Mesothelial cell of epicardium (in vitro differentiated cells): ENCODE measurements at regions not wholly inside any gene's neighbourhood (a gene's known extent, or its start where the extent isn't known, plus 50 kb on each side); places are given as distances from the start of the nearest gene placed in this dataset.

Experiments used
- DNase-seq, 2 experiments: peaks; one replicate each; pipeline ENCODE4 v3.0.0; 2021; ENCODE audit warnings: low spot score in 2 of 2; ENCODE audit not compliant: unreplicated experiment in 2 of 2
- H3K27ac Mint-ChIP-seq: 2 replicates; pipeline ENCODE4 v1.8.0; 2021; ENCODE audit warnings: mixed read lengths
- H3K27me3 Mint-ChIP-seq: 2 replicates; pipeline ENCODE4 v1.8.0; 2021; ENCODE audit warnings: low read depth, mixed read lengths
- H3K36me3 Mint-ChIP-seq: 2 replicates; pipeline ENCODE4 v1.8.0; 2021; ENCODE audit warnings: mixed read lengths
- H3K4me1 Mint-ChIP-seq: 2 replicates; pipeline ENCODE4 v1.8.0; 2021; ENCODE audit warnings: mixed read lengths
- H3K4me3 Mint-ChIP-seq: 2 replicates; pipeline ENCODE4 v1.8.0; 2021; ENCODE audit warnings: mild to moderate bottlenecking, moderate library complexity, mixed read lengths
- H3K9me3 Mint-ChIP-seq: 2 replicates; pipeline ENCODE4 v1.8.0; 2021; ENCODE audit warnings: mixed read lengths
- TF ChIP-seq, protein P1 (sequence below): fragments of 200-600 bp; sonication (generic); IDR thresholded peaks from one replicate; pipeline ENCODE4 v1.5.0; 2021; ENCODE audit warnings: antibody characterized with exemption; ENCODE audit not compliant: unreplicated experiment

DNA sequence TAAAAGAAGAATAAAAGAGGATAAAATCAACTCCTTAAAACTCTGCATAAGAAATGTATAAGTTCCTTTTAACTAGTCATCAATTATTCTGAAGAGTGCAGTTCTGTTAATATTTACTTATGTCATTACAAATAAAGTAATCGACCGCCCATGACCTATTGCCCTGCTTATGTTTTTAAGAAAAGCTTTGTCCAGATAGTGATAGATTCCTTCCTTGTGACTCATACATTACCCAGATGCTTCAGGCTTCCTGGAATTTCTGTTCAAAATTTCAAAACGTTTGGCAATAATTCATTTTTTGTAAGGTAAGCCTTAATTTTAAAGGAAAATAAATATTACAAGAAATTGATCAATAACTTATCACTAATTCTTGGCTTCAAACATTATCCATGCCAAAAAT lies 918.2 kb upstream of the ADGRL2 start:
- no peak for DNase-seq
- Mint-ChIP-seq H3K9me3 (peaks cover 13% of the 10 kb centered on the region), H3K27ac (no peak overlapping the region), H3K27me3 (no peaks in the 10 kb centered on the region), H3K4me3 (no peak overlapping the region), H3K4me1 (peaks cover 7% of the 10 kb centered on the region), H3K36me3 (no peaks in the 10 kb centered on the region)
- TF ChIP-seq, protein P1, sequence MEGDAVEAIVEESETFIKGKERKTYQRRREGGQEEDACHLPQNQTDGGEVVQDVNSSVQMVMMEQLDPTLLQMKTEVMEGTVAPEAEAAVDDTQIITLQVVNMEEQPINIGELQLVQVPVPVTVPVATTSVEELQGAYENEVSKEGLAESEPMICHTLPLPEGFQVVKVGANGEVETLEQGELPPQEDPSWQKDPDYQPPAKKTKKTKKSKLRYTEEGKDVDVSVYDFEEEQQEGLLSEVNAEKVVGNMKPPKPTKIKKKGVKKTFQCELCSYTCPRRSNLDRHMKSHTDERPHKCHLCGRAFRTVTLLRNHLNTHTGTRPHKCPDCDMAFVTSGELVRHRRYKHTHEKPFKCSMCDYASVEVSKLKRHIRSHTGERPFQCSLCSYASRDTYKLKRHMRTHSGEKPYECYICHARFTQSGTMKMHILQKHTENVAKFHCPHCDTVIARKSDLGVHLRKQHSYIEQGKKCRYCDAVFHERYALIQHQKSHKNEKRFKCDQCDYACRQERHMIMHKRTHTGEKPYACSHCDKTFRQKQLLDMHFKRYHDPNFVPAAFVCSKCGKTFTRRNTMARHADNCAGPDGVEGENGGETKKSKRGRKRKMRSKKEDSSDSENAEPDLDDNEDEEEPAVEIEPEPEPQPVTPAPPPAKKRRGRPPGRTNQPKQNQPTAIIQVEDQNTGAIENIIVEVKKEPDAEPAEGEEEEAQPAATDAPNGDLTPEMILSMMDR, result no peak

DNA sequence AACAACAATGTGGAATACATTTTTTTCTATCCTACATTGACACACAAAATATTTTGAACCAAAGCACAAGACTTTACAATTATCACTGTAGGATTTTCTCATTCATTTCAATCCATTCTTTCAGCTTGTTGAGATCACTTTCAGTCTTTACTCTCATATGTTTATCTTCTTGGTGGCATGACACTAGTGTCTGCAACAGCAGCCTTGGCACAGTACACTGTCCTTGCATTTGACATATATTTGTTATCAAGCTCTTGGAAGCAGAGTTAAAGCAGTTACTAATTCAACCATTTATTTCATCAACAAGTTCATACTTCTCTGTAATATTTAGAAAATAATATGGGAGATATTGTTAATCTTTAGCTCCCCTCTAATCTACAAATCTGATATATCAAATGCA lies 922.4 kb upstream of the ADGRL2 start:
- Mint-ChIP-seq H3K27me3 (no peaks in the 10 kb centered on the region), H3K36me3 (no peaks in the 10 kb centered on the region), H3K9me3 (peaks cover 5% of the 10 kb centered on the region), H3K27ac (no peak overlapping the region), H3K4me3 (no peak overlapping the region), H3K4me1 (peaks cover 7% of the 10 kb centered on the region)
- DNase-seq, result no peak
- TF ChIP-seq, protein P1, result no peak

DNA sequence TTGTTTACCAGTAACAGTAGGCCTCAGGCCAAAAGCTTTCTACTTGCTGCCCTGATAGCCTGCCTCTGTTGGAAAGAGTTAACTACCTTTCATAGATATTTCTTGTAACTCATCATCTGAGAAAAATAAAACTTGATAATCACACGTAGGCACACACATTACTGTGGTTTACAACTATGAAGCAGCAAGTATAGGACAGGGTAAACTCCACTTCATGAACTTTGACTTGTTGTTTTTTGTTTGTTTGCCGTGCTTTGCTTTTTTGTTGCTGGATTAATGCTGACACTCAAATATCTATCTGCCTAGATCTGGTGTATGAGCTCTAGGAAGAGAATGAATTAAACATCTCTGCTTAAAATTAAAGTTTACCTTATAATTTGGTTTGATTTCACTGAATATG lies 924.7 kb upstream of the ADGRL2 start:
- TF ChIP-seq, protein P1, result no peak
- DNase-seq, result no peak
- Mint-ChIP-seq H3K36me3 (no peaks in the 10 kb centered on the region), H3K27me3 (no peaks in the 10 kb centered on the region), H3K4me3 (no peak overlapping the region), H3K4me1 (no peaks in the 10 kb centered on the region), H3K27ac (no peak overlapping the region), H3K9me3 (peaks cover 3% of the 10 kb centered on the region)

DNA sequence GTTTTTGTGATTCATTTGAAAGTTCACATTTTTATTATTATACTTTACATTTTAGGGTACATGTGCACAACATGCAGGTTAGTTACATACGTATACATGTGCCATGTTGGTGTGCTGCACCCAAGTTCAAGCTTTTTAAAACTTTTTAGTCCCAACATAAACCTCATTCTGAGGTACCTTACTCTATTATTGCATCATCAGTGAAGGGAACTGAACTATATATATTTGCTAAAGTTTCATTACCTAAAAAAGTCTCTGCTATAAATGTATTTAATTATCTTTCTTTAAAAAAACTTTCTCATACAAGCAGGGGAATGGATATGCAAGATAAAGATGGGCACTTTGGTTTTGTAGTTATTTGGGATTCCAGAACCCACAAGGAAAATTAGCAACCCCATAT lies 931.4 kb upstream of the ADGRL2 start:
- peaks cover 5% of the 10 kb centered on the region for H3K4me1 Mint-ChIP-seq
- H3K9me3 Mint-ChIP-seq, result peaks cover 2% of the 10 kb centered on the region
- no peaks in the 10 kb centered on the region for H3K27me3 Mint-ChIP-seq
- no peak overlapping the region for H3K27ac Mint-ChIP-seq
- TF ChIP-seq, protein P1, result no peak
- no peaks in the 10 kb centered on the region for H3K36me3 Mint-ChIP-seq
- H3K4me3 Mint-ChIP-seq, result no peak overlapping the region
- no peak for DNase-seq

DNA sequence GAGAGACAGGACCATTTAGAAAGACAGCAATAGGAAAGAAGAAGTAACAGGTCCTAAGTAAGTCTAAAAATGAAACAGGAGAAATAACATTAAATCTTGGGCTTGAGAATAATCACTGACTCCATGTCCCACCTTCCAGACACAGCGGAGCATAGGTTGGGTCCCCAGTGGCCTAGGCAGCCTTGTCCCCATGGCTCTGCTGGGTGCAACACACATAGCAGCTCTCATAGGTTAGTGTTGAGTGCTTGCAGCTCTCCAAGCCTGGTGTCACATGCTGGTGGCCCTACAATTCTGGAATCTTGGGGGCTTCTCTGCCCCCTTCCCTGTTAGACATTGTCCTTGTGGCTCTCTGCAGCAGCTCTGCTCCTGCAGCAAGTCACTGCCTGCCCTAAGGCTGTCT lies 952.8 kb upstream of the ADGRL2 start:
- Mint-ChIP-seq H3K4me3 (no peak overlapping the region), H3K9me3 (peaks cover 16% of the 10 kb centered on the region), H3K27me3 (no peaks in the 10 kb centered on the region), H3K36me3 (no peaks in the 10 kb centered on the region), H3K27ac (no peak overlapping the region), H3K4me1 (peaks cover 2% of the 10 kb centered on the region)
- DNase-seq, result no peak
- TF ChIP-seq, protein P1, result no peak

DNA sequence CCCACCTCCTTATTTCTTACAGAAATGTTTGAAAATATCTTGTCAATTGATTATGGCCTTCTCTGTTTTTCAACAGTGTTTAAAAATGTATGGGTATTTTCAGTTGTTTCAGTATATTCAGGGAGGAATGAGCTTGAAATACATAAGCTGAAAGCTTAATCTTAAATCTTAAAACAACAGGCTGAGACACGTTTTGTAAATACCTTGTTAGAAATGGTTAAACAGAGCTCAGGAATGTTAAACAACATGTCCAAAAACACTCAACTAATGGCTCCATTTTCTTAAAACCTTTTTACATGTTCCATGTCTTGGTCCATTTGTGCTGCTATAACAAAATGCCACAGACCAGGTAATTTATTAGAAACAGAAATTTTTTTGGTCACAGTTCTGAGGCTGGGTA lies 953.8 kb upstream of the ADGRL2 start:
- TF ChIP-seq, protein P1, result no peak
- Mint-ChIP-seq H3K4me3 (no peak overlapping the region), H3K9me3 (peaks cover 17% of the 10 kb centered on the region), H3K4me1 (no peaks in the 10 kb centered on the region), H3K27me3 (no peaks in the 10 kb centered on the region), H3K27ac (no peak overlapping the region), H3K36me3 (no peaks in the 10 kb centered on the region)
- DNase-seq, result no peak
